Fibroblast of pulmonary artery (primary cell): ENCODE measurements at regions not wholly inside any gene's neighbourhood (a gene's known extent, or its start where the extent isn't known, plus 50 kb on each side); places are given as distances from the start of the nearest gene placed in this dataset.
"Not testable (repeated sequence)": the region's sequence is repeated elsewhere in the genome, so short reads cannot be mapped to it uniquely, and the experiment has no call there.

ENCODE experiments used
- DNase-seq: peaks from one replicate; pipeline ENCODE4 v3.0.0-alpha.2; 2010; ENCODE audit warnings: low read depth
- H3K4me3 ChIP-seq: replicated peaks from 2 replicates; pipeline ENCODE4 v1.5.1; 2011; ENCODE audit warnings: low read depth, mild to moderate bottlenecking, control low read depth, low read length, moderate library complexity
- CTCF ChIP-seq: IDR thresholded peaks from 2 replicates; pipeline ENCODE4 v1.5.1; 2011; ENCODE audit warnings: mild to moderate bottlenecking, control low read depth, low read length, inconsistent platforms; ENCODE audit errors: missing control alignments

GRCh38 chrX:1851527-1851926 is 236.7 kb downstream of the ASMT start:
- no peak for DNase-seq
- TF ChIP-seq CTCF, result no peak

GRCh38 chrX:1852082-1852481 is 237.2 kb downstream of the ASMT start:
- TF ChIP-seq CTCF, result no peak
- DNase-seq, result no peak
- H3K4me3 ChIP-seq, result no peak overlapping the region

More at GRCh38 chrX:1851527-1851926, 236.7 kb downstream of the ASMT start:
- no peak overlapping the region for H3K4me3 ChIP-seq

- TF ChIP-seq CTCF, result no peak
- H3K4me3 ChIP-seq, result no peak overlapping the region
- DNase-seq, result no peak
These were observed 238.6 kb downstream of the ASMT start for GRCh38 chrX:1853447-1853846.

- TF ChIP-seq CTCF, result no peak
- DNase-seq, result no peak
- no peak overlapping the region for H3K4me3 ChIP-seq
These were observed 239.1 kb downstream of the ASMT start for GRCh38 chrX:1853916-1854315.

- not testable (repeated sequence) for H3K4me3 ChIP-seq, DNase-seq
These were observed 240.0 kb downstream of the ASMT start for GRCh38 chrX:1854861-1855260.

GRCh38 chrX:1859266-1859665 is 244.4 kb downstream of the ASMT start:
- H3K4me3 ChIP-seq, DNase-seq: not testable (repeated sequence)

GRCh38 chrX:1860936-1861594 is 246.2 kb downstream of the ASMT start:
- DNase-seq, result no peak
- no peak for TF ChIP-seq CTCF
- H3K4me3 ChIP-seq, result no peak overlapping the region

- H3K4me3 ChIP-seq, DNase-seq: not testable (repeated sequence)
These were observed 249.1 kb downstream of the ASMT start for GRCh38 chrX:1863995-1864394.
